A673 (cell line): ENCODE measurements at regions not wholly inside any gene's neighbourhood (a gene's known extent, or its start where the extent isn't known, plus 50 kb on each side); places are given as distances from the start of the nearest gene placed in this dataset.

Experiments
- BruUV-seq: library from RNA; stranded (reverse); fragments of 400-500 nt; replicated peaks from 2 replicates; lab custom pipeline; 2021; lab: Mats Ljungman, UMichigan
- CTCF ChIA-PET: fragments of 300-600 bp; sonication (Branson Sonifier 250); formaldehyde crosslinking; loops from one replicate; lab custom pipeline; 2022; ENCODE audit warnings: antibody characterized with exemption; lab: Charles Lee
- POLR2A ChIA-PET: fragments of 300-600 bp; sonication (Branson Sonifier 250); formaldehyde crosslinking; loops from one replicate; lab custom pipeline; 2022; ENCODE audit warnings: antibody characterized with exemption; ENCODE audit not compliant: low non-redundant PET; lab: Charles Lee
- DNase-seq: peaks from one replicate; pipeline ENCODE4 v3.0.0-alpha.2; 2015; ENCODE audit warnings: low spot score
- H3K27ac ChIP-seq: fragments of 200-600 bp; sonication (generic); 2 replicates; pipeline ENCODE4 v1.5.1; 2016; ENCODE audit warnings: mixed run types, low read depth, mild to moderate bottlenecking, mixed read lengths, antibody characterized with exemption, low read length; ENCODE audit not compliant: poor library complexity, severe bottlenecking
- H3K27me3 ChIP-seq: fragments of 200-600 bp; sonication (generic); replicated peaks from 2 replicates; pipeline ENCODE4 v1.6.1; 2017; ENCODE audit warnings: mixed run types, low read depth, mild to moderate bottlenecking, mixed read lengths, antibody characterized with exemption, low read length; ENCODE audit not compliant: insufficient read depth, poor library complexity
- H3K36me3 ChIP-seq: fragments of 200-600 bp; sonication (generic); 2 replicates; pipeline ENCODE4 v1.6.1; 2016; ENCODE audit warnings: mixed run types, mild to moderate bottlenecking, mixed read lengths, antibody characterized with exemption, low read length; ENCODE audit not compliant: insufficient read depth, poor library complexity, severe bottlenecking
- H3K4me1 ChIP-seq: fragments of 200-600 bp; sonication (generic); 2 replicates; pipeline ENCODE4 v1.6.1; 2017; ENCODE audit warnings: mixed run types, mild to moderate bottlenecking, mixed read lengths, antibody characterized with exemption, low read length; ENCODE audit not compliant: insufficient read depth, poor library complexity, severe bottlenecking
- H3K4me3 ChIP-seq: fragments of 200-600 bp; sonication (generic); 2 replicates; pipeline ENCODE4 v1.5.1; 2016; ENCODE audit warnings: low read depth, mixed run types, mild to moderate bottlenecking, mixed read lengths, low read length; ENCODE audit not compliant: poor library complexity, severe bottlenecking
- H3K9me3 ChIP-seq: fragments of 200-600 bp; sonication (generic); 2 replicates; pipeline ENCODE4 v1.6.1; 2016; ENCODE audit warnings: mixed run types, low read depth, mild to moderate bottlenecking, mixed read lengths, antibody characterized with exemption, low read length; ENCODE audit not compliant: poor library complexity, severe bottlenecking
- CTCF ChIP-seq: fragments of 300-800, 200-600 bp; sonication (generic); conservative IDR thresholded peaks from 2 replicates; pipeline ENCODE4 v1.5.1; 2017; ENCODE audit warnings: low read depth, mild to moderate bottlenecking, antibody characterized with exemption, low read length, moderate library complexity, mixed read lengths
- EZH2 ChIP-seq: fragments of 200-600 bp; sonication (generic); IDR thresholded peaks from 2 replicates; pipeline ENCODE4 v1.6.1; 2017; ENCODE audit warnings: borderline replicate concordance, low read depth, mild to moderate bottlenecking, mixed read lengths, antibody characterized with exemption, low read length; ENCODE audit not compliant: poor library complexity, severe bottlenecking
- intact Hi-C: fragments of 100-400 bp; cut with micrococcal nuclease; formaldehyde crosslinking; loops from one replicate; pipeline ENCODE4 v1.10.0; 2022; ENCODE audit not compliant: unreplicated experiment

GRCh38 chr5:2013301-2014057 lies 130.8 kb upstream of the IRX4 start:
- peaks cover 49% of the 10 kb centered on the region for H3K27me3 ChIP-seq
- POLR2A ChIA-PET, result no interaction called here
- no peak for TF ChIP-seq EZH2
- no peak for TF ChIP-seq CTCF
- no TSS peak for BruUV-seq
- no peak overlapping the region for H3K4me3 ChIP-seq
- H3K27ac ChIP-seq, result no peak overlapping the region
- no peaks in the 10 kb centered on the region for H3K4me1 ChIP-seq
- intact Hi-C loops, result loop anchor here (10.0 kb wide), 1 partner anchor 279 kb away; no protein-coding TSS in a partner anchor
- H3K36me3 ChIP-seq, result no peaks in the 10 kb centered on the region
- CTCF ChIA-PET, result no interaction called here
- H3K9me3 ChIP-seq, result no peaks in the 10 kb centered on the region
- no peak for DNase-seq

GRCh38 chr5:2012885-2013284 lies 130.2 kb upstream of the IRX4 start:
- H3K27me3 ChIP-seq, result peaks cover 55% of the 10 kb centered on the region
- H3K4me3 ChIP-seq, result no peak overlapping the region
- ChIA-PET CTCF (no interaction called here), POLR2A (no interaction called here)
- TF ChIP-seq CTCF (no peak), EZH2 (no peak)
- DNase-seq, result no peak
- no peaks in the 10 kb centered on the region for H3K4me1 ChIP-seq
- BruUV-seq, result no TSS peak
- no peaks in the 10 kb centered on the region for H3K36me3 ChIP-seq
- no peaks in the 10 kb centered on the region for H3K9me3 ChIP-seq
- intact Hi-C loops, result loop anchor here (10.0 kb wide), 1 partner anchor 278 kb away; no protein-coding TSS in a partner anchor
- H3K27ac ChIP-seq, result no peak overlapping the region

- DNase-seq, result no peak
- CTCF ChIA-PET, result no interaction called here
- Histone ChIP-seq H3K27me3 (peaks cover 65% of the 10 kb centered on the region), H3K36me3 (no peaks in the 10 kb centered on the region), H3K9me3 (no peaks in the 10 kb centered on the region), H3K4me1 (no peaks in the 10 kb centered on the region), H3K27ac (no peak overlapping the region), H3K4me3 (no peak overlapping the region)
- TF ChIP-seq CTCF, result no peak
- TF ChIP-seq EZH2, result no peak
- BruUV-seq, result no TSS peak
- intact Hi-C loops, result loop anchor here (10.0 kb wide), 1 partner anchor 277 kb away; no protein-coding TSS in a partner anchor
- POLR2A ChIA-PET, result no interaction called here
Measured at GRCh38 chr5:2011481-2012411, 129.0 kb upstream of the IRX4 start.
